ENCODE measurements at regions not wholly inside any gene's neighbourhood (a gene's known extent, or its start where the extent isn't known, plus 50 kb on each side); places are given as distances from the start of the nearest gene placed in this dataset.

- Mint-ChIP-seq H3K27me3 (ENCODE audit: low read depth) (peaks cover 37% of the 10 kb centered on the region), H3K4me1 (ENCODE audit: low read depth) (no peaks in the 10 kb centered on the region), H3K9me3 (ENCODE audit: low read depth) (peaks cover 10% of the 10 kb centered on the region), H3K4me3 (ENCODE audit: unreplicated experiment) (no peak overlapping the region), H3K27ac (ENCODE audit: unreplicated experiment) (no peak overlapping the region), H3K36me3 (ENCODE audit: low read depth) (peaks cover 8% of the 10 kb centered on the region)
- no peak for DNase-seq (ENCODE audit: low spot score)
- no peak for TF ChIP-seq CTCF (IDR thresholded peaks at IDR 0.05)
These were observed 156.7 kb upstream of the PLET1 start for GRCh38 chr11:112417339-112417738.

DNA sequence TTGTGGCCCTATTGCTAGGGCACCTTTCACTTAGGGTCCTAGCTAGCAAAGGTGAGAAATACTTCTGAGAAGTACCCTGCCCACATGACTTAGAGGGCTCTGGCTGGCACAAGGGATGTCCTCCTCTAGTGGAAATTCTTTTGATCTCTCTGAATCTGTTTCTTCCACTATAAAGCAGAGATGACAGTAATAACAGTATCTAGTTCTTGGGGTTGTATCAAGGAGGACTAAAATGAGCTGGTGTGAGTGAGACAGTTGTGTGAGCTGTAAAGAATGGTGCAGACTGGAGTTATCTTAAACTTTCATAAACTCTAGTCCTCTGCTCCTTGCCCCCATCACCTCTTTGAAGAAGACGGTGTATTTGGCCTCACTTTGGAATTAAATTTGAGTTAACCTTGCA, 157.8 kb upstream of the PLET1 start:
- peaks cover 8% of the 10 kb centered on the region for H3K36me3 Mint-ChIP-seq (ENCODE audit: low read depth)
- no peak overlapping the region for H3K4me3 Mint-ChIP-seq (ENCODE audit: unreplicated experiment)
- DNase-seq (ENCODE audit: low spot score): no peak
- no peak overlapping the region for H3K27ac Mint-ChIP-seq (ENCODE audit: unreplicated experiment)
- peaks cover 10% of the 10 kb centered on the region for H3K9me3 Mint-ChIP-seq (ENCODE audit: low read depth)
- no peak for TF ChIP-seq CTCF (IDR thresholded peaks at IDR 0.05)
- no peaks in the 10 kb centered on the region for H3K4me1 Mint-ChIP-seq (ENCODE audit: low read depth)
- peaks cover 39% of the 10 kb centered on the region for H3K27me3 Mint-ChIP-seq (ENCODE audit: low read depth)

DNA sequence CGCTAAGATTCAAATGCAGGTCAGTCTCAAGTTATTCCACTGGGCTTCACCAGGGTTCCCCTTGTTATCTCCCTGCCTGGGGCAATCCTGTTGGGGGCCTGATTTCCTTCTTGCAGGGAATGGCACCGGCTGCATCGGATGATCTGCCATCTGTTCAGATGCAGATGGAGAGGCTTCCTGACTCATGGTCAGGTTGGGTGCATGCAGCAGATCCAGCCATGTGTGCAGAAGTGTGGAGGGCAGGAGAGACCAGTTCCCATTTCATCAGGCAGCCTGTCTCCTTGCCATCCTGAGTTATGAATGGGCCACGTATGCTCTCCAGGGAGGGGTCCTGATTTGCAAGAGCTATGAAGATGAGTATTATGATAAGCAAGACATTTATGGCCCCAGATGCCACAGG, 161.2 kb upstream of the PLET1 start:
- no peak for TF ChIP-seq CTCF (IDR thresholded peaks at IDR 0.05)
- H3K27ac Mint-ChIP-seq (ENCODE audit: unreplicated experiment): no peak overlapping the region
- no peak overlapping the region for H3K4me3 Mint-ChIP-seq (ENCODE audit: unreplicated experiment)
- no peak for DNase-seq (ENCODE audit: low spot score)
- peaks cover 43% of the 10 kb centered on the region for H3K27me3 Mint-ChIP-seq (ENCODE audit: low read depth)
- peaks cover 7% of the 10 kb centered on the region for H3K36me3 Mint-ChIP-seq (ENCODE audit: low read depth)
- H3K4me1 Mint-ChIP-seq (ENCODE audit: low read depth): no peaks in the 10 kb centered on the region
- peaks cover 4% of the 10 kb centered on the region for H3K9me3 Mint-ChIP-seq (ENCODE audit: low read depth)

DNA sequence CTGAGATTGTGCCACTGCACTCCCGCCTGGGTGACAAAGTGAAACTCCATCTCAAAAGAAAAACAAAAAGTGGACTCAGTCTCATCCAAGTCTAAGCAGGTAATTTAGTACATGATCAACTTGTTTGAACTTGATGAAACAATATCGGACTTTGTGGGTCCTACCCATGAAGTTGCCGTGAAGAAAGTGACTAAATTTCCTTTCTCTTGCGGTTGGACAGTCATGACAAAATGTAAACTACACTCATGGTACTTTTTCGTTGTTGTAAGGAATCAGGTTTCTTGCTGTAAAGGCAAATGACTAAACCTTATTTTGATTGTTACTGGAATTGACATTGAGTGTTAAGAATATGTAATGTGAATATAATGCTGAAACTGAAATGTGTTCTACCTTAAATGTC, 164.5 kb upstream of the PLET1 start:
- no peak overlapping the region for H3K4me3 Mint-ChIP-seq (ENCODE audit: unreplicated experiment)
- peaks cover 26% of the 10 kb centered on the region for H3K9me3 Mint-ChIP-seq (ENCODE audit: low read depth)
- no peak overlapping the region for H3K27ac Mint-ChIP-seq (ENCODE audit: unreplicated experiment)
- peaks cover 25% of the 10 kb centered on the region for H3K27me3 Mint-ChIP-seq (ENCODE audit: low read depth)
- peaks cover 7% of the 10 kb centered on the region for H3K36me3 Mint-ChIP-seq (ENCODE audit: low read depth)
- H3K4me1 Mint-ChIP-seq (ENCODE audit: low read depth): no peaks in the 10 kb centered on the region
- no peak for TF ChIP-seq CTCF (IDR thresholded peaks at IDR 0.05)
- DNase-seq (ENCODE audit: low spot score): no peak

- TF ChIP-seq CTCF (IDR thresholded peaks at IDR 0.05): no peak
- no peaks in the 10 kb centered on the region for H3K4me1 Mint-ChIP-seq (ENCODE audit: low read depth)
- H3K9me3 Mint-ChIP-seq (ENCODE audit: low read depth): peaks cover 43% of the 10 kb centered on the region
- no peak overlapping the region for H3K4me3 Mint-ChIP-seq (ENCODE audit: unreplicated experiment)
- peaks cover 23% of the 10 kb centered on the region for H3K27me3 Mint-ChIP-seq (ENCODE audit: low read depth)
- no peak for DNase-seq (ENCODE audit: low spot score)
- no peak overlapping the region for H3K27ac Mint-ChIP-seq (ENCODE audit: unreplicated experiment)
- peaks cover 20% of the 10 kb centered on the region for H3K36me3 Mint-ChIP-seq (ENCODE audit: low read depth)
These were observed 176.4 kb upstream of the PLET1 start for GRCh38 chr11:112437096-112437495.

Measured in chondrocyte (in vitro differentiated cells).